KOPT-K1 (cell line): ENCODE measurements at regions not wholly inside any gene's neighbourhood (a gene's known extent, or its start where the extent isn't known, plus 50 kb on each side); places are given as distances from the start of the nearest gene placed in this dataset.

Experiments
- H3K27ac ChIP-seq: fragments of 200-600 bp; sonication (generic); 2 replicates; pipeline ENCODE4 v1.5.1; 2016; ENCODE audit warnings: antibody characterized with exemption, mild to moderate bottlenecking, low read depth, low read length; ENCODE audit not compliant: poor library complexity, severe bottlenecking
- H3K36me3 ChIP-seq: fragments of 200-600 bp; sonication (generic); 2 replicates; pipeline ENCODE4 v1.5.1; 2017; ENCODE audit warnings: antibody characterized with exemption, mild to moderate bottlenecking, low read length, moderate library complexity; ENCODE audit not compliant: insufficient read depth
- H3K9me3 ChIP-seq: fragments of 200-600 bp; sonication (generic); 2 replicates; pipeline ENCODE4 v1.5.1; 2017; ENCODE audit warnings: antibody characterized with exemption, low read length, mild to moderate bottlenecking; ENCODE audit not compliant: insufficient read depth, poor library complexity, severe bottlenecking

DNA sequence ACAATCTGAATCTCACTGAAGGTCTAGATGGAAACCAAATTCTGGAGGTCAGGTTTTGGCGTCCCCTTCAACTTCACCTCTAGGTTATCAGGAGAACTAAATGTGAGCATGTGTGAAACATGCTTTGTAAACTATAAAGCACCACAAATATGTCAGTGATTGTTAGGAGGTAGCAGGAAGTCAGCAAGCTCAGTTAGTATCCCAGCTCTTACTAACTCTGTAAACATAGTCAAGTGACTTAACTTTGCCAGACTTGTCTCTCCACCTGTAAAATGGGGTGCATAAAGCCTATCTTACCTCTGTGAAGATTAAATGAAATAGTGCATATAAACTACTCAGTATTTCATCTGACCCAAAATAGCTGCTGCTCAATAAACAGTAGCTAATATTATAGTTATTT is 121.5 kb downstream of the INSIG2 start:
- H3K36me3 ChIP-seq, result no peaks in the 10 kb centered on the region
- peaks cover 3% of the 10 kb centered on the region for H3K9me3 ChIP-seq
- no peak overlapping the region for H3K27ac ChIP-seq

DNA sequence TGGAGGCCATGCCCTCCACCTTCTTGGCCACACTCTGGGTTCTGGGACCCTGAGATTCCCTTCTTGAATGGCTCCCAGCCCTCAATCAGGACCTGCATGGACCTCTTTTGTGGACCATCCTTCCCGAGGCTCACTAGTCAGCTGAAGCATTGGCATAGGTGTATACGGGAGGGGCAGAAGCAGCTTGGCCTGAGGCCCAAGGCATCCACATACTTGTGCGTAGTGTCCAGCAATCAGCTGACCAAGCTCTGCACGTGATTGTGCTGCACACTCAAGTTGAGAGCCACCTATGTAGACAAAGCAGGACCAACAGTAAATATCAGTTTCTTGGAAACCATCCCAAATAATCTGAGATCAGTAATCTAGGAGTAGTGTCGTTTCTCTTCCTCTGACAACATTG is 119.6 kb downstream of the INSIG2 start:
- no peaks in the 10 kb centered on the region for H3K36me3 ChIP-seq
- H3K27ac ChIP-seq, result no peak overlapping the region
- no peaks in the 10 kb centered on the region for H3K9me3 ChIP-seq

DNA sequence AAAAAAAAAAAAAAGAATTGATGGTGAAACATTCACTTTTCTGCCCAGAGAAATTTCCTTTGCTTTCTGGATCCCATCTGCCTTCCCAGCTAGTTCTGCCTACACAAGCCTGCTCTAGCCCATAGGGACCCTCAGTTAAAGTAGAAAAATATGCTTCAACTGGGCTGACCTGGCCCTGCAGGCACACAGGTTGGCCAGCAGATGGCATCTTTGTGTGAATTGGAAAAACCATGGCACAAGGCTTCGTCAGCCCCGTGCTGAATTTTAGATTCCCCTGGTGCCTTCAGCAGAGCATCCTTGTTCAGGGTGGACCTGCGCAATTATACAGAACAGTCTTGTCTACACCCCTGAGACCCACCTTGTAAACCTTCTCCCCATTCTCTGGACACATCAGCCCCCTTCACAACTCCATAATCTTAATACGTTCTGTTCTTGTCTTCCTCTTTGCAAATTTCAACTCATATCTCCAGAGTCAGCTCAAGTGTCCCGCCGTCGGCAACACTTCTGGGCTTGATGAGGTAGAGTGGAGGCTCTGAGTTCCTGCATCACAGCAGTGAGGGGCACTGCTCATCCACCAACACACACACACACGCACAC is 114.5 kb downstream of the INSIG2 start:
- H3K27ac ChIP-seq, result no peak overlapping the region
- H3K9me3 ChIP-seq, result no peaks in the 10 kb centered on the region
- no peaks in the 10 kb centered on the region for H3K36me3 ChIP-seq

DNA sequence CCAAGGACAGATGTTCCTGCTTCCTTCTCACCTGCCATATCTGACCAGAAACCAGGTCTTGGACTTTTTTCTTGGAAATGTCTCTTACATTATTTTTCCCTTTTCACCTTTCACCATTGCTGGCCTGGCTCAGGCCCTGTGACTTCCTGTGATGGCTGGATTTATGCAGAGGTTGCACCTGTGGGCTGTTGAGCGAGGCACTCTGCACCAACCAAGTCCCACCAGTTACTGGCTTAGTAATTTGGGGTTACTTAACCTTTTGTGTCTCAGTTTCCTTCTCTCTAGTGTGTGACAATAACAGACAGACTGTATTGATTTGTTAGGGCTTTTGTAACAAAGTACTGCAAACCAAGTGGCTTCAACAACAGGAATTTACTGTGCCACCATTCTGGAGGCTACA is 110.0 kb downstream of the INSIG2 start:
- Histone ChIP-seq H3K9me3 (no peaks in the 10 kb centered on the region), H3K27ac (no peak overlapping the region), H3K36me3 (no peaks in the 10 kb centered on the region)

DNA sequence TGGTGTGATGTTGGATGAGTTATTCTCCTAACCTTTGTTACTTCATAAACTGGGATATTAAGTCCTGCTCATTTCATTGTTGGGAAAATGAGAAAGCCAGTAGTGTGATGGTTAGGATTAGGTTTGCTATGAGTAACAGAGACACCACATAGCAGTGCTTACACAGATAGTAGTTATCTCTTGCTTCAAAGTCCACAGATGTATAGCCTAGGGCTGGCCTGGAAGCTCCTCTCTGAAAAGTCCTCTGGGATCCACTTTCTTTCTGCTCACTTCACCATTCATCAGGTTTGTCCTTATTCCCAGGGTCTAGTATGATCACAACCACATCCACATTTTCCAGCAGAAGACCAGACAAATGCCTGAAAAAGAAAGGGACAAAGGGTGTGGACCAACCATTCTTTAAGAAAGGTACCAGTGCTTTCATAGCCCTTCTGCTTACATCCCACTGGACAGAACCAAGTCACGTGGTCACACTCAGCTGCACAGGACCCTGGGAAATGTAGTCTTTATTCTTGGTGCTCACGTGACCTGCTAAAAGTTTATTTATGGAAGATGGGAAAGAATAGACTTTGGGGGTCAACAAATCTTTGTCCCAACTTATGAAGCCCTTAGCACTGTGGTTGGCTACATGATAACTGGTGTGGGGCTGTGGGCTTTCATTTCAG is 108.9 kb downstream of the INSIG2 start:
- Histone ChIP-seq H3K27ac (no peak overlapping the region), H3K9me3 (no peaks in the 10 kb centered on the region), H3K36me3 (no peaks in the 10 kb centered on the region)

DNA sequence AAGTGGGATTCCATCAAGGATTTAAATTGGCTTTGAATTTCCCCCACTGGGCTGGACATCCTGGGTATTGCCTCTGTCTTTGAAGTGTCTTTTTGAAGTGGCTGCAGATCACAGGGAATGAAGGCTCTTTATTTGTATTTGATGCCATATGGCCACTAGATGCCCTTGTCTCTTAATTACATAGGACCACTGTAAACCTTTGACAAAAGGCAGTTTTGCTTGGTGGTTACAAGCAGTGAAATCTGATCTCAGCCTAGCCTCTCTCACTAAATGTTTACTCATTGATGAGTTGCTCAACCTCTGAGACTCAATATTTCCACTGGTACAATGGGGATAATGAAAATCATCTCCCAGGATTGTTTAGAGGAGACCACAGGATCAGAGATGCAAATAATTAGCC is 102.2 kb downstream of the INSIG2 start:
- no peaks in the 10 kb centered on the region for H3K36me3 ChIP-seq
- H3K9me3 ChIP-seq, result no peaks in the 10 kb centered on the region
- no peak overlapping the region for H3K27ac ChIP-seq

DNA sequence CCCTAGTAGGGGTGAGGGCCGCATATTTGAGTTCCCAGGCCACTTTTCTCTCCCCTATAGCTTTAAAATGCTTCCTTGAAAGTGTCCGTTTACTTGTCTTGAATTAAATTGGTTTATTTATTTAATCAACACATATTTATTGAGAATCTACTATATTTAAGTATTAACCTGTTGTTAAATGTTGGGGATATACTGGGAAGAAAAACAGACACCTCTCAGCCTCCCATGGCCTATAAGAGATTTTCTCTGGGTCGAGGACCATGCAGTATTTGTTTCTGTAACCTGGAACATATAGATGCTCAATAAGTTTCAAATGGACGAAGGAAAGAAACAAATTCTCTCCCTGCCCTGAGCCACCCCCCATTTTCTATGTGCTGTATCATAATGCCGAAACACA is 98.6 kb downstream of the INSIG2 start:
- no peaks in the 10 kb centered on the region for H3K9me3 ChIP-seq
- peak overlapping the region; percentile 75 for H3K27ac ChIP-seq
- no peaks in the 10 kb centered on the region for H3K36me3 ChIP-seq

DNA sequence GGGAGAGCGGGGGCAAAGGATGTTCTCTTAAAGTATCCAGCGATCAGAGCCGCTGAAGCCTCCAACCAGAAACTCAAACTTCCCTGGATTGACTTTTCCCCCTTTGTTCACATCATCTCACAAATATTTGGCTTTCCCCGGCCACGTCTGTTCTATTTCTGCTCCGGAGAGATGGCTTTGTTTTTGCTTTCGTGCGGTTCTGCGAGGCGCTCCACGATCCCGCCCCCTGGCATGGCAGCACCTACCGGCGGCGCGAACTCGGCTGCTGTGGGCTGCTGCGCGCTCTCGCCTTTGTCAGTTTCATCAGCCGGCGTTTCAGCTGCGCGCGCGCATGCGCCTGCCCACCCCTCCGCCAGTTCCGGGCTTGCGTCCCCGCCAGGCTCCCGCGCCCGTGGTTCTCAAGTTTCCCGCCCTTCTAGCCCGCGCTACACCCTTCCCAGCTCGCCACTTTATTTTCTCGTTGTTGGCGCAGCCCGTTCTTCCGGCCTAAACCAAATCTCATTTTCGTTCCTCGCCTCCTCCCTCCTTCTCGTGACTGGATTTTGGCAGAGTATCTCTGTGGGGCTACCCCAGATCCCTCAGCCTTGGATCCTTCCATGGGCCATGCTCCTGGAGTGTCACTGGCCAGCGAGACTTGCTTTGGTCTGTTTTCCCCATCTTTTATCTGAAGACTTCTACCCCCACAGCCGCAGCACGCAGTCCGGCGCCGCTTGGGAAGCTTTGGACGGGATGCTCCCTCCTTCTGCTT is 98.0 kb downstream of the INSIG2 start:
- Histone ChIP-seq H3K36me3 (no peaks in the 10 kb centered on the region), H3K9me3 (no peaks in the 10 kb centered on the region), H3K27ac (peak overlapping the region; percentile 75)

DNA sequence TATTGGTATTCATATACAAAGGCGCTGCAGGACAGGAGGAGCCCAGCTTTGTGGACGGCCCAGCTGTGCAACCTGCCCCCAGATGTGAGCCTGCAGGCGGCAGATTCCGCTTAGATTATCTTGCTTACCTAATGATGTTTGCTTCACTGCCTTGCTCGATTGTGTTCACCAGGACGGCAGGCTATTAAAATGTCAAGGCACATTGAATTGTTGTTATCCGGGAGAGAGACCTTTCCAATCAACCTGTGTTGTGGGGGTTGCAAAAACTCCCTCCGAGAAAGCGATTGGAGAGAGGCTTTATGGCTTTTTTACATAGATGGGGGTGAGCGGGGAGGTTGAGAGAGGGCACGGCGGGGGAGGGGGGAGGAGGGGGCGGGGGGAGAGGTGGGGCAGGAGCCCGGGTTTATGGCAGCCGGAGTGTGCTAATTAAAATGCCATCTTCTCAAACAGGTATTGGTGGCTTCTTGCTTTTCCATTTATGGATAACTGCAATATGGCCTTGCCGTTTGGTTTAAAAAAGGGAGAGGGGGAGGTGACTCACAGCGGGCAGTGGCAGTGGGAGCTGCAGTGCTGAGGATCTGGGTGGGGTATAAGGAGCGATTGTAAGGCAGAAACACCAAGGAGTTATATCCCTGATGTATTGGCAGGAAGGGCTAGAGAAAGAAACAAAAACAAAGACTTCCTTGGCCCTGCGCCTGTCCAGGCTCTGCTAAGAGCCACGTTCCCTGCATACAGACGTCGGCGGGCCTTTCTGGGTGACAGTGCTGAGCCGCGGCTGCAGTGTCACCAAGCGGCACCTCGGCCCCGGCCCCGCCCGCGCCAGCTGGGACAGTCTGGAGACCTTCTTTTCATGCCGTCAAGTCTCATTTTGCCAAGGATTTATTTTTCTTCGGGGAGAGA is 97.2 kb downstream of the INSIG2 start:
- Histone ChIP-seq H3K27ac (peak overlapping the region; percentile 75), H3K36me3 (no peaks in the 10 kb centered on the region), H3K9me3 (no peaks in the 10 kb centered on the region)

DNA sequence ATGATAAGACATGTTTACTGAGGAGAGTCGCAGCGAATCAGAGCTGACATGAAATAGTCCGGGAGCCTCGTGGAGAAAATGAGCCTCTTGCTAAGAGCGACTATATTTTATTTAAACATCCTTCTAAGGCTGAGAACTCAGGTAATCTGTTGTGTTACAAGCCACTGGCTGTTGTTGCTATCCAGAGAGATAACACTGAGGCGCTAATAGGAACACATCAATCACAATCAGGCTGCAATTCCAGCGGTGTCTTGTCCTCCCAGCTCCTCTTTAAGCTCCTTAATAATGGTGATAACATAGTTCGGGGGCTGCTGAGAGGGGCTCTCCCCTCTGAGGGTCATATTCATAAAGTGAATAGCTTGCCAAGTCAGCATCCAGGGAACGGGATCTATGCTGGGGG is 95.1 kb downstream of the INSIG2 start:
- H3K36me3 ChIP-seq, result no peaks in the 10 kb centered on the region
- H3K27ac ChIP-seq, result no peak overlapping the region
- no peaks in the 10 kb centered on the region for H3K9me3 ChIP-seq

DNA sequence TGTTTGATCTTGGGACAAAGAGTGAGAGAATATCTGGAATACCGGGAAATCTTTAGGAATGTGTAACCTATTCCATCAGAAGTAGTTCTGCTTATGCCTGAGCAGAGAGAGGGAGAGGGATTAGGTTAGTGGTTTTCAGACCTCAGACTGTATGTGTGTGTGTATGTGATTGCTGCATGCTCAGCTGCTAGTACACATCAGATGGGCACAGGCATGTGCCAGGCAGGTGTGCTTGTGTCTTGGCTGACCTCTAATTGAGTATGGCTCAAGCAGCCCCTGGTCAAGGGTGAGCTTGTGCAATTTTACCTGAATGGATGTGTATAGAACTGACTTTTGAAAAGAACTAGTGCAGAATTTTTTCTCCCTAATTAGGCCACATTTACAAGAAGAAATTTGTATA is 91.2 kb downstream of the INSIG2 start:
- no peaks in the 10 kb centered on the region for H3K36me3 ChIP-seq
- H3K27ac ChIP-seq, result no peak overlapping the region
- no peaks in the 10 kb centered on the region for H3K9me3 ChIP-seq

DNA sequence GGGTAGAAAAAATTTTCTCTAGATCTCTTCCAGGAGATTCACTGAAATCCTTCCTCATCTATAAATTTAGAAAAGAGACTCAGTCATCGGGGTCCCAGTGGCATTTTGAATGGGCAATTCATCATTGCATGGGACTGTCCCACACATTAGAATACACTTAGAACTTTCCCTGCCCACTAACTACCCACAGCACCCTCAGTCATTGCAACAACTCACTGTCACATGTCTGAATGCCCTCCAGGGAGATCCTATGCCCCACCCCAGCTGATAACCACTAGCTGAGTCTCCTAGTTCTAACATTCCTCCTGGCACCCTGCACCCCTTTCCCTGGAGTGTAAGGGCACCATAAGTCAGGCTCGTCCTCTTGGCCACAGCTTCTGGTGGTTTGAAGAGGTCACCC is 89.6 kb downstream of the INSIG2 start:
- Histone ChIP-seq H3K27ac (no peak overlapping the region), H3K9me3 (no peaks in the 10 kb centered on the region), H3K36me3 (no peaks in the 10 kb centered on the region)

DNA sequence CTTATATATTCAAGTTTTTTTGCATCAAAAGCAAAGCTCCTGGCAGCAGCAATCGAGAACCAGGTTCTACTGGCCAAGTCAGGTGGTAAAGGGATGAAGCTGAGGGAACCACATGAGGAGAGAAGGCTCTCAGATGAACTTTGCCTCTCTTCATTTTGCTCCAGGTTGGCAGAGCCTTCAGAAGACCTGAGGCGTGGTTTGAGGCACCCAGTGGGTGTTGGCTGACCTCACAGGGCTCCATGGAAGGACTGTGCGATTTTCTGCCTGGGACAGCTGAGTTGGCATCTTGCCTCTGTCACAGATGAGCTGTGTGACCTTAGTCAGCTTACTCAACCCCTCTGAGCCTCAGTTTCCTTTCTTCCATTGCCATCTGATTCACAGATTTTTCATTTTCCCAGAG is 89.0 kb downstream of the INSIG2 start:
- no peaks in the 10 kb centered on the region for H3K9me3 ChIP-seq
- H3K27ac ChIP-seq, result no peak overlapping the region

DNA sequence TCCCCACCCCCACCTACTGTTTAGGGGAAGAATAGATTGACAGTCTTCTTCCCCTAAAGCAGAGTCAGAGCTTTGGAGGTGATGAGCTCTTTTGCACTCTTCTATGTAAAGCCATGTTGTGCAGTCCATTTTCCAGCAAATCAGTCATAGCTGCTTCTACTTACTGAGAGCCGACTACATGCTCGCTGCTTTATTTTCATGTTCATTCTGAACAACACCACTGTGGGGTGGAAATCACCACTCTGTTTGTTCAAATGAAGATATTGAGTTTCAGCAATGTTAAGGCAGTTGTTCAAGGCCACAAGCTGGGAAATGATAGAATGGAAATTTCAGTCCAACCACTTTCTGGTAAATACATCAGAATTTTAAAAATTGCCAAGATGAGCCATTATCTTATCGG is 88.3 kb downstream of the INSIG2 start:
- no peaks in the 10 kb centered on the region for H3K9me3 ChIP-seq
- no peak overlapping the region for H3K27ac ChIP-seq
- no peaks in the 10 kb centered on the region for H3K36me3 ChIP-seq

More for the DNA sequence above, 89.0 kb downstream of the INSIG2 start:
- H3K36me3 ChIP-seq, result no peaks in the 10 kb centered on the region

DNA sequence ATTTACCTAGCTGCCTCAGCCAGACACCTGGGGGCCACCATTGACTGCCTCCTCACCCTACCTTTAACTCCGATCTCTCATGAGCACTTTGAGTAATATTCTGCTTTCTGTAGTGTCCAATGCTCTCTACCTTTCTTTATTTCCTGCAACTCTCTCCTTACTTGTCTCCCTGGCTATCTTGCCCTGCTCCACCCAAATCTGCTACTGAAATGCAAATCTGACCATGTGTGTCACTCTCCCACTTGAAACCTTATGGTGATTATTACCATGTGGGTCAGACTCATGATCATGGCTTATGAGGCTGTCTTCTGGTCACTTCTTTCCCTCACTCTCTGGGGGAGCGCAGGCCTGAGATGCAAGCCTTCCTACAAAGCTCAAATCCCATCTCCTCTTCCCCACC is 83.3 kb downstream of the INSIG2 start:
- Histone ChIP-seq H3K9me3 (no peaks in the 10 kb centered on the region), H3K36me3 (no peaks in the 10 kb centered on the region), H3K27ac (no peak overlapping the region)
